WERI-Rb-1 (cell line): ENCODE measurements at regions not wholly inside any gene's neighbourhood (a gene's known extent, or its start where the extent isn't known, plus 50 kb on each side); places are given as distances from the start of the nearest gene placed in this dataset.

Source experiments
- DNase-seq: peaks from one replicate; pipeline ENCODE4 v3.0.0-alpha.2; 2020
- H3K27ac ChIP-seq: fragments of 250-450 bp; sonication (Bioruptor Pico); 2 replicates; pipeline ENCODE4 v1.5.1; 2020; ENCODE audit warnings: mild to moderate bottlenecking, moderate library complexity
- H3K27me3 ChIP-seq: fragments of 250-450 bp; sonication (Bioruptor Pico); 2 replicates; pipeline ENCODE4 v1.5.1; 2021; ENCODE audit warnings: mild to moderate bottlenecking, low read depth, moderate library complexity; ENCODE audit not compliant: insufficient read depth, severe bottlenecking
- H3K36me3 ChIP-seq: fragments of 250-450 bp; sonication (Bioruptor Pico); 2 replicates; pipeline ENCODE4 v1.5.1; 2020; ENCODE audit warnings: mild to moderate bottlenecking, moderate library complexity
- H3K4me3 ChIP-seq: 2 replicates; pipeline ENCODE4 v1.5.1; 2011; ENCODE audit warnings: low read depth, mild to moderate bottlenecking, control low read depth, low read length
- H3K9me3 ChIP-seq: fragments of 250-450 bp; sonication (Bioruptor Pico); 2 replicates; pipeline ENCODE4 v1.5.1; 2021; ENCODE audit warnings: mild to moderate bottlenecking, moderate library complexity; ENCODE audit not compliant: severe bottlenecking
- TF ChIP-seq, protein P1 (sequence below): IDR thresholded peaks from 2 replicates; pipeline ENCODE4 v1.5.1; 2011; ENCODE audit warnings: low read depth, mild to moderate bottlenecking, control low read depth, inconsistent platforms, low read length

GRCh38 chr7:118629898-118630438 lies 405.5 kb downstream of the ANKRD7 start:
- Histone ChIP-seq H3K36me3 (no peaks in the 10 kb centered on the region), H3K27me3 (no peaks in the 10 kb centered on the region), H3K9me3 (peaks cover 6% of the 10 kb centered on the region), H3K4me3 (no peak overlapping the region), H3K27ac (no peak overlapping the region)
- no peak for DNase-seq
- TF ChIP-seq, protein P1, sequence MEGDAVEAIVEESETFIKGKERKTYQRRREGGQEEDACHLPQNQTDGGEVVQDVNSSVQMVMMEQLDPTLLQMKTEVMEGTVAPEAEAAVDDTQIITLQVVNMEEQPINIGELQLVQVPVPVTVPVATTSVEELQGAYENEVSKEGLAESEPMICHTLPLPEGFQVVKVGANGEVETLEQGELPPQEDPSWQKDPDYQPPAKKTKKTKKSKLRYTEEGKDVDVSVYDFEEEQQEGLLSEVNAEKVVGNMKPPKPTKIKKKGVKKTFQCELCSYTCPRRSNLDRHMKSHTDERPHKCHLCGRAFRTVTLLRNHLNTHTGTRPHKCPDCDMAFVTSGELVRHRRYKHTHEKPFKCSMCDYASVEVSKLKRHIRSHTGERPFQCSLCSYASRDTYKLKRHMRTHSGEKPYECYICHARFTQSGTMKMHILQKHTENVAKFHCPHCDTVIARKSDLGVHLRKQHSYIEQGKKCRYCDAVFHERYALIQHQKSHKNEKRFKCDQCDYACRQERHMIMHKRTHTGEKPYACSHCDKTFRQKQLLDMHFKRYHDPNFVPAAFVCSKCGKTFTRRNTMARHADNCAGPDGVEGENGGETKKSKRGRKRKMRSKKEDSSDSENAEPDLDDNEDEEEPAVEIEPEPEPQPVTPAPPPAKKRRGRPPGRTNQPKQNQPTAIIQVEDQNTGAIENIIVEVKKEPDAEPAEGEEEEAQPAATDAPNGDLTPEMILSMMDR: no peak

DNA sequence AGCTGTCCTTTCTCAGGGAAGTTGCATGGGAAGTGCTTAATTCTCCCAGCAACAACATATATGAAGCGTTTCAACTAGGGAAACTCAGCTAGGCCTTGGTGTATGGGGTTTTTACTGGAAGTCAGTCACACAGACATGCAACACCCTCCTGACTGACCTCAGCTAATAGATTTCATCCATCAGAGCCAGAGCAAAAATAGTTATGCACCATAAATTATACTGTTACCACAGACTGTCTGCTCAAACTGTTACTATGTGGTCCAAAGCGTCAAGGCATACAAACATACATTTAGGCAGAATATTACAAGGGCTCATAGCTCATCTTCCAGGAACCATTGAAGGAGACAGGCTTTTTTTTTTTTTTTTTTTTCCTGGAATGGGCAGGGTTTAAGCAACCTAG lies 417.9 kb downstream of the ANKRD7 start:
- Histone ChIP-seq H3K27ac (no peak overlapping the region), H3K9me3 (no peaks in the 10 kb centered on the region), H3K36me3 (no peaks in the 10 kb centered on the region), H3K27me3 (no peaks in the 10 kb centered on the region), H3K4me3 (no peak overlapping the region)
- TF ChIP-seq, protein P1: no peak
- no peak for DNase-seq

- Histone ChIP-seq H3K36me3 (no peaks in the 10 kb centered on the region), H3K9me3 (no peaks in the 10 kb centered on the region), H3K27me3 (no peaks in the 10 kb centered on the region), H3K4me3 (no peak overlapping the region), H3K27ac (no peak overlapping the region)
- DNase-seq: no peak
- TF ChIP-seq, protein P1: no peak
These were observed 419.8 kb downstream of the ANKRD7 start for GRCh38 chr7:118644346-118644745.

- H3K4me3 ChIP-seq: no peak overlapping the region
- no peaks in the 10 kb centered on the region for H3K36me3 ChIP-seq
- H3K27me3 ChIP-seq: no peaks in the 10 kb centered on the region
- H3K9me3 ChIP-seq: no peaks in the 10 kb centered on the region
- TF ChIP-seq, protein P1: no peak
- H3K27ac ChIP-seq: no peak overlapping the region
- DNase-seq: no peak
These were observed 423.5 kb downstream of the ANKRD7 start for GRCh38 chr7:118648002-118648401.

DNA sequence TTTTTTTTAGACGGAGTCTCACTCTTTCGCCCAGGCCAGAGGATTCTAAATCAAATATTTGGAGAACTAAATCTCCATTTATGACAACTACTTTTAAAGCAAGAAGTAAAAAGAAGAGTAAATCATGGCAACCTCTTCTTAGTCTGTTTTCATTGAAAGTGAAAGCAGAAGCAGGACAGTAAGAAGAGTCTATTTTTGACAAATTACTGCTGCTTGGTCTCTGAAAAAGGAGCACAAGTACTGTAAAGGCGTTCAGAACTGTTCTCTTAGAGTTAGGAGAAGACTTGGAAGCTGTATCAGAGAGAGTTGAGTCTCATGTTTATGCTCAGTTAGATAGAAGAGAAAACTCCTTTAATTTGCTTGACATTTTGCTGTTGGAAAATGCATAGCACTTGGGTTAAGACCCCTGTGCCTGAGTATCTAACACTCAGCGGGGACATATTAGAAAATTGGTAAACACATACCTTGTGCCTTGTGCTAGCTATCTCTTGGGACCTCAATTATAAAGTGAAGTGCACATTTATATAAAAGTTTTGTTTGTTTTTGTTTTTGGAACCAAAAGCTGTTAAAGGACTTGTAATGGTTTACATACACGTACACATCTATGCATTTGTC lies 433.0 kb downstream of the ANKRD7 start:
- H3K9me3 ChIP-seq: no peaks in the 10 kb centered on the region
- H3K27me3 ChIP-seq: no peaks in the 10 kb centered on the region
- DNase-seq: no peak
- no peak overlapping the region for H3K27ac ChIP-seq
- H3K4me3 ChIP-seq: no peak overlapping the region
- TF ChIP-seq, protein P1: no peak
- no peaks in the 10 kb centered on the region for H3K36me3 ChIP-seq

DNA sequence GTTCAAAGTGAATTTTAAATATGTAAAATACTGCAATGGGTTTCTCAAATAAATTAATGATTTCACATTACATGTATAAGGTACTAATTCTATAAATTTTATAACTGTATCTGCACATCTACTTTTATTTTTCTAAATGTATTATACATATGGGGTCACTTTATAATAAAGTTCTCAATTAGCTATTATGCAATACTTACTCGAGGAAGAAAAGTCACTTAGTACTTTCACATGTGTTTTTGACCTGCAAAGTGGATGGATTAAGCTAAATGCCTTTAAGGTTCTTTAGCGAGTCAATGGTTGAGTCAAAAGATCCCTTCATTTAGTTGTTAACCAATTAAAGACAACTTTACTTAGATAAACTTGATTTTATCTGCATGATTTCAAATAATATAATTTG lies 437.8 kb downstream of the ANKRD7 start:
- Histone ChIP-seq H3K27ac (no peak overlapping the region), H3K27me3 (no peaks in the 10 kb centered on the region), H3K36me3 (no peaks in the 10 kb centered on the region), H3K4me3 (no peak overlapping the region), H3K9me3 (no peaks in the 10 kb centered on the region)
- DNase-seq: no peak
- TF ChIP-seq, protein P1: no peak
